GM18870 (cell line): ENCODE measurements at regions not wholly inside any gene's neighbourhood (a gene's known extent, or its start where the extent isn't known, plus 50 kb on each side); places are given as distances from the start of the nearest gene placed in this dataset.

Experiments
- ATAC-seq: cut with Tn5 transposase; IDR thresholded peaks from one replicate; pipeline ENCODE4 v1.9.1; 2021; ENCODE audit warnings: moderate library complexity; ENCODE audit not compliant: unreplicated experiment

- no peak for ATAC-seq
These were observed 231.7 kb downstream of the FOXO1 start for GRCh38 chr13:40434516-40435397.

- no peak for ATAC-seq
These were observed 228.3 kb downstream of the FOXO1 start for GRCh38 chr13:40438022-40438680.

GRCh38 chr13:40438999-40439797, 227.2 kb downstream of the FOXO1 start:
- no peak for ATAC-seq

GRCh38 chr13:40439928-40440327, 226.5 kb downstream of the FOXO1 start:
- ATAC-seq, result no peak

GRCh38 chr13:40440990-40441820, 225.2 kb downstream of the FOXO1 start:
- no peak for ATAC-seq

GRCh38 chr13:40442231-40442630, 224.2 kb downstream of the FOXO1 start:
- ATAC-seq, result no peak

GRCh38 chr13:40442826-40443225, 223.6 kb downstream of the FOXO1 start:
- no peak for ATAC-seq

GRCh38 chr13:40444241-40444640, 222.2 kb downstream of the FOXO1 start:
- ATAC-seq, result no peak

GRCh38 chr13:40445557-40445990, 220.9 kb downstream of the FOXO1 start:
- peak; percentile 99 for ATAC-seq

GRCh38 chr13:40446365-40446764, 220.1 kb downstream of the FOXO1 start:
- no peak for ATAC-seq

- no peak for ATAC-seq
These were observed 218.6 kb downstream of the FOXO1 start for GRCh38 chr13:40447857-40448256.

GRCh38 chr13:40452038-40452666, 214.3 kb downstream of the FOXO1 start:
- ATAC-seq, result no peak

GRCh38 chr13:40452741-40453334, 213.6 kb downstream of the FOXO1 start:
- ATAC-seq, result no peak

- ATAC-seq, result no peak
These were observed 213.0 kb downstream of the FOXO1 start for GRCh38 chr13:40453351-40454021.

GRCh38 chr13:40456397-40456953, 210.0 kb downstream of the FOXO1 start:
- no peak for ATAC-seq

GRCh38 chr13:40456979-40457553, 209.4 kb downstream of the FOXO1 start:
- ATAC-seq, result no peak

- no peak for ATAC-seq
These were observed 208.3 kb downstream of the FOXO1 start for GRCh38 chr13:40457929-40458719.

- ATAC-seq, result no peak
These were observed 207.8 kb downstream of the FOXO1 start for GRCh38 chr13:40458720-40458990.
